Activated naive CD4-positive, alpha-beta T cell treated with anti-CD3 and anti-CD28 coated beads, Interleukin-2, amount 50 U/mL, for 24 hours (primary cell): ENCODE measurements at regions not wholly inside any gene's neighbourhood (a gene's known extent, or its start where the extent isn't known, plus 50 kb on each side); places are given as distances from the start of the nearest gene placed in this dataset.
"Not testable (repeated sequence)": the region's sequence is repeated elsewhere in the genome, so short reads cannot be mapped to it uniquely, and the experiment has no call there.

Experiments used
- H3K27ac Mint-ChIP-seq: one replicate; pipeline ENCODE4 v1.8.0; 2021; ENCODE audit warnings: mild to moderate bottlenecking, mixed read lengths
- H3K27me3 Mint-ChIP-seq: one replicate; pipeline ENCODE4 v1.8.0; 2021; ENCODE audit warnings: mixed read lengths
- H3K36me3 Mint-ChIP-seq: one replicate; pipeline ENCODE4 v1.8.0; 2021; ENCODE audit warnings: mixed read lengths
- H3K4me1 Mint-ChIP-seq: one replicate; pipeline ENCODE4 v1.8.0; 2021; ENCODE audit warnings: mixed read lengths
- H3K4me3 Mint-ChIP-seq: one replicate; pipeline ENCODE4 v1.8.0; 2021; ENCODE audit warnings: mild to moderate bottlenecking, mixed read lengths
- H3K9me3 Mint-ChIP-seq: one replicate; pipeline ENCODE4 v1.8.0; 2021; ENCODE audit warnings: mixed read lengths

DNA sequence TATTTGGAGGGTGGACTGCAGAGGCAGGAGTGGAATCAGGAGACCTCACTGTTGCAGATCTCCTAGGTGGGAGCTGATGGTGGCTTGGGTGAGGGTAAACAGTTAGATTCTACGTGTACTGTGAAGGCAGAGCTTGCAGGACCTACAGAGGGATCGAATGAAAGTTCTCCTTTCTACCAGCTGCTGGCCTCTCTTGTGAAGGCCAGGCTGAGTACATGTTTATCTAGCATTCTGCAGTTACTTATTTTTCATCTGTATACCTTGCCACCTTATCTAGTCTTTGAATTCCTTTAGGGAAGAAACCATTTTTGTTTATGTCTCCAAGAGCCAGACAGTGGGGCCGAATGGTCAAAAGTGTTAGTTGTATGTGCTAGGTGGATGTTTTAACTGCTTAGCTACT lies 57.6 kb downstream of the PTTG1 start:
- Mint-ChIP-seq H3K4me3 (no peak overlapping the region), H3K36me3 (peaks cover 7% of the 10 kb centered on the region), H3K4me1 (peaks cover 29% of the 10 kb centered on the region), H3K27me3 (no peaks in the 10 kb centered on the region), H3K27ac (no peak overlapping the region), H3K9me3 (no peaks in the 10 kb centered on the region)

DNA sequence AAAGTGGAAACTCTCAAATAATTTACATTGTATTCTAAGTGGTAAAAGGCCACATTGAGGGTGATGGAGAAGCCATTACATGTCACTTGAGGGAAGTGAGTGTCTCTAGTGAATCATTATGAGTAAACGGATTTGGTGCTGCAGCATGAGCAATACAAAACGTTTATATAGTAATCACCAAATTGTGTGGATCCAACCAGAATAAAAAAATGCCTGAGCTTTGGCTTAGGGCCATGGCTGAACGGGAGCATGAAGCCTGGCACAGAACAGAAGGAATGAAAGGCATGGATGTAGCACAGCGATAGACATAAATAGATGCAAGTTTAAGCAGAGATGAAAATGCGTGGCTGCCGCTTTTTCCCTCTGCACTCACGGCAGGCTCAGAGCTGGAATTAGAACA lies 58.3 kb downstream of the PTTG1 start:
- Mint-ChIP-seq H3K4me1 (peaks cover 29% of the 10 kb centered on the region), H3K4me3 (no peak overlapping the region), H3K27me3 (no peaks in the 10 kb centered on the region), H3K27ac (peak overlapping the region; percentile 55), H3K36me3 (peaks cover 5% of the 10 kb centered on the region), H3K9me3 (no peaks in the 10 kb centered on the region)

DNA sequence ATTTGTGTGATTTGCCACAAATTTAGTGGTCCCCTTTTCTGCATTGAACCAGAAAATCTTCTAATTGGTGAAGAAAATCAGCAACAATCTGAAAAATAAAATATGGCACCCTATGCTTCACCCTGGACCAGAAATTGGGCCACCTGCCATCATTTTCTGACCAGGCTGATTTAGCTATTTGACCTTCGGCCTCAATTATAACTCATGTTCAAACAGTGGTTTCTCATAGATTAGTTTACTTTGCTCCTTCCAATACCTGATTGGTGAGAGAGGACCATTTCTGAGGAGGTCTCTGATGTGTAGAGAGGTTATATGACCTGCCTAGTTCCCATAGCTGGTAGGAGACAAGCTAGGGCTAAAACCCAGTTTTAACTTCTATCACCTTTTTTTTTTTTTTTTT lies 59.0 kb downstream of the PTTG1 start:
- H3K9me3 Mint-ChIP-seq, result no peaks in the 10 kb centered on the region
- peaks cover 5% of the 10 kb centered on the region for H3K36me3 Mint-ChIP-seq
- peaks cover 29% of the 10 kb centered on the region for H3K4me1 Mint-ChIP-seq
- no peak overlapping the region for H3K4me3 Mint-ChIP-seq
- H3K27ac Mint-ChIP-seq, result no peak overlapping the region
- H3K27me3 Mint-ChIP-seq, result no peaks in the 10 kb centered on the region

GRCh38 chr5:160484678-160485077 lies 63.0 kb downstream of the PTTG1 start:
- H3K4me3 Mint-ChIP-seq, result no peak overlapping the region
- H3K27ac Mint-ChIP-seq, result no peak overlapping the region

GRCh38 chr5:160485364-160485969 lies 63.8 kb downstream of the PTTG1 start:
- no peaks in the 10 kb centered on the region for H3K36me3 Mint-ChIP-seq
- H3K4me1 Mint-ChIP-seq, result no peaks in the 10 kb centered on the region
- no peaks in the 10 kb centered on the region for H3K9me3 Mint-ChIP-seq
- no peak overlapping the region for H3K4me3 Mint-ChIP-seq
- H3K27me3 Mint-ChIP-seq, result no peaks in the 10 kb centered on the region
- H3K27ac Mint-ChIP-seq, result no peak overlapping the region

More at GRCh38 chr5:160484678-160485077, 63.0 kb downstream of the PTTG1 start:
- Mint-ChIP-seq H3K4me1 (peaks cover 4% of the 10 kb centered on the region), H3K27me3 (no peaks in the 10 kb centered on the region), H3K36me3 (no peaks in the 10 kb centered on the region), H3K9me3 (no peaks in the 10 kb centered on the region)

DNA sequence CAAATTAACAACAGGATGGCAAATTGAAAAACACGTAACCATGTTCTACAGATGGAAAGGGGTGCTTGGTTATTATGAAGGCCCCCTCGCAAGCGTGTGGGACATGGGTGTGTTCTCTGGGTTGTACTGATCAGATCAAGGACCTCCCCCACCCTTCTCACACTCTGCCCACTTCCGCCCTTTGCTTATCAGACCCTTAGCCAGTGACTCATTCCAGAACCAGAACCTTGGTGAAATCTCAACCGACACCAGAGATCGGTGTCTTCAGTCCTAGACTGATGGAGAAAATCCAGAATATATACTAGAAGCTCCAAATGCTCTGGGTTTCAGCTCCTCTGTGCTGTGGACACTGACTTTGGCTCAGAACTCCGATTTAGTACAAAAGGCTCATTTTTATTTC lies 64.9 kb downstream of the PTTG1 start:
- H3K27ac Mint-ChIP-seq, result peak overlapping the region; percentile 18
- no peaks in the 10 kb centered on the region for H3K27me3 Mint-ChIP-seq
- no peaks in the 10 kb centered on the region for H3K4me1 Mint-ChIP-seq
- no peaks in the 10 kb centered on the region for H3K9me3 Mint-ChIP-seq
- no peak overlapping the region for H3K4me3 Mint-ChIP-seq
- H3K36me3 Mint-ChIP-seq, result no peaks in the 10 kb centered on the region

DNA sequence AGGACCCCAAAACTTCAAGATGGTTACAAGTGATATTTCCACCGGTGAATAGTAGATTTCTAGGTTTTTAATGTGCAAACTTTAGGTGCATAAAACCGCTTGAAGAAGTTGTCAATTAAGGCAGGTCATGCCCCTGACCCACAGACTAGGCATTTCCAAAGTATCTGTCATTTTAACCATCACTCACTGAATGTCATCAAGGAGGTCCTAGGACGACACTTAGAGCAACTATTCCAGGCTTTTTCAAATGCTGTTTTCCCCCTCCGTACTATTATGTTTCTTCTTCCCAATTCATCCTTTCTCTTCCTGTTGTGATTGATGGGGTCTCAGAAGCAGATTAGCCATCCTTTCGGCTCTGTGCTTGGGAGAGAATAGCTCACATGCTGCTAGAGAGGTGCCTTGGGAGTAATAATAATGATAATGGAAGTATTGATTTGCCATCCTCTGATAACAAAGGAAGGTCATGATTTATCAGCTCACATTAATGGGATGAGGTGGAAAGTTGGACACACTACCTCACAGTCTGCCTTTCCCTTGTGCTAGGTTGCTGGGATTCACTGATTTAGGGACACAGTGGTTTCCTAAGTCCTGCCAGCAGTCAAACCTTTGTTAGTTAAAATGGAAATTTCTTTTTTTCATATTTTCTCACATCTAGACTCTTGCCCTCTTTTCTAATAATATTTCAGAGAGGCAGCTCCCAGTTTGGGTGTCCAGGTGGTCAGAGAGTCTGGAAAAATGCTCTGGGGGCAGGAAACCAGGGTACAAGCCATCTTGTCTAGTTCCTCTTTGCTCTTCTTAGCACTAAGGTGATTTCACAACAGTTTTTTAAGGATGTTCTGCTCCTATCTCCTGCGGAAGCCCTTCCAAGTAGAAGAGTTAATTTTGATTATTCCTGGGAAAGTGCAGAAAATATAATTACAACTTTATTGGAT lies 67.0 kb downstream of the PTTG1 start:
- no peak overlapping the region for H3K27ac Mint-ChIP-seq
- no peaks in the 10 kb centered on the region for H3K36me3 Mint-ChIP-seq
- H3K27me3 Mint-ChIP-seq, result no peaks in the 10 kb centered on the region
- H3K4me1 Mint-ChIP-seq, result no peaks in the 10 kb centered on the region
- H3K4me3 Mint-ChIP-seq, result no peak overlapping the region
- H3K9me3 Mint-ChIP-seq, result no peaks in the 10 kb centered on the region

DNA sequence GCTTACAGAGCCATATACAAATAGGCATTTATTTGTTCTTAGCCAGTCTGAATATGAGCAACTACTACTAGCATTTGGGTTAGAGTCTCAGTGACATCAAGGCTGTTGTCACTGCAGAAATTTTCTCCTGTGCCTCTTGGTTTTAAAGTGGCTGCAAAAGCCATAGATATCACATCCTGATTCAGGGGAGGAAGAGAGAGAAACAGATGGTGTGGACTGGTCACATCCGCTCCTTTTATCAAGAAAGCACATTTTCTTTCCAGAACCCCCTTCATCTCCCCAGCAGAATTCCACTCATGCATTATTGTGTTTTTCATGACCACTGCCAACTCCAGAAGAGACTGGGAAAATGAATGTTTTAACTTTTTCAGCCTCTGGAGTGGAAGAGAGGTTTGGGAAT lies 69.8 kb downstream of the PTTG1 start:
- Mint-ChIP-seq H3K4me1 (peaks cover under 1% of the 10 kb centered on the region), H3K27ac (no peak overlapping the region), H3K9me3 (no peaks in the 10 kb centered on the region), H3K27me3 (no peaks in the 10 kb centered on the region), H3K4me3 (no peak overlapping the region), H3K36me3 (no peaks in the 10 kb centered on the region)

DNA sequence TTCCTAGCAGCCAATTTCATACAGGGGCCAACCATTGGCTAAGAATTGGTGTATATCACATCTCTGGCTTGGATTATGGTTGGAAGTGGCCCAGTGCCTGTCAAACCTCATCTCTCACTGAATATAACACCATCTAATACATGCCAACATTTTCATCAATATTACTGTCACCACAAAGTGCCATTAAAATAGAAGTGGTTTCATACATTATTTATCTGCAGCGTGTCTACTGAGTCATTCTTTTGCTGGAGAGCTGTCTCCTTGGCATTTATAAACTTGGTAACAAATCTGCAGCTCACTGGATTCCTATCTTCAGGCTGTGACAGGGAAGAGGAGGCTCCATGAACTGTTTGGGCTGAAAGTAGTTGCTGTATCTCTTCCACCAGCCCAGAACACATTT lies 70.9 kb downstream of the PTTG1 start:
- no peaks in the 10 kb centered on the region for H3K9me3 Mint-ChIP-seq
- H3K4me3 Mint-ChIP-seq, result no peak overlapping the region
- H3K27me3 Mint-ChIP-seq, result no peaks in the 10 kb centered on the region
- no peaks in the 10 kb centered on the region for H3K36me3 Mint-ChIP-seq
- peaks cover 6% of the 10 kb centered on the region for H3K4me1 Mint-ChIP-seq
- no peak overlapping the region for H3K27ac Mint-ChIP-seq

DNA sequence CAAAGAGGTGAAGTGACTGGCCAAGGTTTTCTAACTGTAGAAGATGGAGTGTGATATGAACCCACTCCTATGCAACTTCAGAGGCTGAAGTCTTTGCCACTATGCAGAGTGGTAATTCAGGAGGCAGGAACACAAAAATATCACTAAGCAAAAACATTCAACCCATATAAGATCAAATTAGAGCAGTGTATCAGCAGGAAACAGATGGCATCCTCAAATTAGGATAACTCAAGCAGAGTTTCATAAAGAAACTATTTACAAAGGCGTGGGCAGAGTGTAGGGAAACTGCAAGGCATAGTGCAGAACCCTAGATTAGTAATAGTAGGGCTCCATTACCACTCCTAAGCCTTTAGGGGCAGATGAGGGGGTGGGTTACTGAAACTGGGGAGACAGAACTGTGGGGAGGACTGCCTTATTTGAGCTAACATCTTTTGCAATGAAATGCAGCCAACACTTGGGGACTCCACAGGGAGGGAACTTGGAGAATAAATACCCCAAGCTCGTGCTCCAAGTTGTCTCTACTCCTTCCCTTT lies 72.2 kb downstream of the PTTG1 start:
- Mint-ChIP-seq H3K36me3 (no peaks in the 10 kb centered on the region), H3K4me1 (peaks cover 6% of the 10 kb centered on the region), H3K27me3 (no peaks in the 10 kb centered on the region), H3K27ac (no peak overlapping the region), H3K9me3 (no peaks in the 10 kb centered on the region), H3K4me3 (no peak overlapping the region)

- no peaks in the 10 kb centered on the region for H3K9me3 Mint-ChIP-seq
- H3K27me3 Mint-ChIP-seq, result no peaks in the 10 kb centered on the region
- no peaks in the 10 kb centered on the region for H3K36me3 Mint-ChIP-seq
- no peak overlapping the region for H3K4me3 Mint-ChIP-seq
- peaks cover 6% of the 10 kb centered on the region for H3K4me1 Mint-ChIP-seq
- no peak overlapping the region for H3K27ac Mint-ChIP-seq
These were observed 72.8 kb downstream of the PTTG1 start for GRCh38 chr5:160494451-160494850.

- Mint-ChIP-seq H3K4me3 (no peak overlapping the region), H3K27me3 (no peaks in the 10 kb centered on the region), H3K4me1 (peaks cover 6% of the 10 kb centered on the region), H3K27ac (no peak overlapping the region), H3K9me3 (no peaks in the 10 kb centered on the region), H3K36me3 (no peaks in the 10 kb centered on the region)
These were observed 74.7 kb downstream of the PTTG1 start for GRCh38 chr5:160496334-160496733.

DNA sequence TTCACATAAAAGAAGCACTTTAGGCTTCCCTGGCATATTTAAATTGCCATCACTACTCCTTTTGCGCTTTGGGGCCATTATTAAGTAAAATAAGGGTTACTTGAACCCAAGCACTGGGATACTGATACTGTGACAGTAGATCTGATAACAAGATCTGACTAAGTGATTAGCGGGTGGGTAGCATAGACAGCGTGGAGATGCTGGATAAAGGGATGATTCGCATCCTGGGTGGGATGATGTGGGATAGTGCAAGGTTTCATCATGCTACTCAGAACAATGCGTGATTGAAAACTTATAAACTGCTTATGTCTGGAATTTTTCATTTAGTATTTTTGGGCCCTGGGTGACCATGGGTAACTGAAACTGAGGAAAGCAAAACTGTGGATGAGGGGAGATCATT lies 75.1 kb downstream of the PTTG1 start:
- H3K4me1 Mint-ChIP-seq, result peaks cover 6% of the 10 kb centered on the region
- peak overlapping the region; percentile 81 for H3K27ac Mint-ChIP-seq
- no peak overlapping the region for H3K4me3 Mint-ChIP-seq
- no peaks in the 10 kb centered on the region for H3K9me3 Mint-ChIP-seq
- H3K36me3 Mint-ChIP-seq, result no peaks in the 10 kb centered on the region
- H3K27me3 Mint-ChIP-seq, result no peaks in the 10 kb centered on the region

DNA sequence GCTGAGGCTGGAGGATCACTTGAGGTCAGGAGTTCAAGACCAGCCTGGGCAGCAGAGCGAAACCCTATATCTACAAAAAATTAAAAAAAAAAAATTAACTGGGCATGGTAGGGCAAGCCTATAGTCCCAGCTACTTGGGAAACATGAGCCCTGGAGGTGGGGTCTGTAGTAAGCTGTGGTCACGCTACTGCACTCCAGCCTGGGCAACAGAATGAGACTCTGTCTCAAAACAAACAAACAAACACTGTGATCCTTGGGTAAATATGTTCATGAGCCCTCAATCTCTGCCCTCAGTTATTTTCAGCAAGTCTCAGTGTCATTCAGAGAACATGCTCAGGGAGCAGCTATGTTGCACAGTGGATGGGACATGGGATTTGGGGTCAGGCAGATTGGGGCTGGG lies 76.2 kb downstream of the PTTG1 start:
- H3K9me3 Mint-ChIP-seq, result no peaks in the 10 kb centered on the region

DNA sequence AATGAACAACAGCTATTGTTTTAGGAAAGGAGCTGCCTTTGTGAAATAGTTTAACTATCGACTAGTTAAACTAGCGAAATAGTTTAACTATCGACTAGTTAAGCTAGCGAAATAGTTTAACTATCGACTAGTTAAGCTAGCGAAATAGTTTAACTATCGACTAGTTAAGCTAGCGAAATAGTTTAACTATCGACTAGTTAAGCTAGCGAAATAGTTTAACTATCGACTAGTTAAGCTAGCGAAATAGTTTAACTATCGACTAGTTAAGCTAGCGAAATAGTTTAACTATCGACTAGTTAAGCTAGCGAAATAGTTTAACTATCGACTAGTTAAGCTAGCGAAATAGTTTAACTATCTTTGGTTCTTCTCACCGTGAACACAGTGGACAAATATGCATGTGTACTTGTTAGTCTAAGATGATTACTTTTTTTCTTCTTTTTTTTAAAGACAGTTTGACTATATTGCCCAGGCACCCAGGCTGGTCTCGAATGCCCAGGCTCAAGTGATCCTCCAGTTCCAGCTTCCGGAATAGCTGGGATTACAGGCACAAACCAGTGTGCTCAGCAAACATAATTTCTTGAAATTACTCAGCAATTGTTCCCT lies 76.9 kb downstream of the PTTG1 start:
- not testable (repeated sequence) for H3K9me3 Mint-ChIP-seq, H3K36me3 Mint-ChIP-seq, H3K4me3 Mint-ChIP-seq, H3K27ac Mint-ChIP-seq, H3K4me1 Mint-ChIP-seq, H3K27me3 Mint-ChIP-seq

More for the DNA sequence above, 76.2 kb downstream of the PTTG1 start:
- no peak overlapping the region for H3K27ac Mint-ChIP-seq
- no peaks in the 10 kb centered on the region for H3K36me3 Mint-ChIP-seq
- H3K27me3 Mint-ChIP-seq, result no peaks in the 10 kb centered on the region
- H3K4me3 Mint-ChIP-seq, result no peak overlapping the region
- H3K4me1 Mint-ChIP-seq, result peaks cover 6% of the 10 kb centered on the region
